AG09309 (cell line): ENCODE measurements at regions not wholly inside any gene's neighbourhood (a gene's known extent, or its start where the extent isn't known, plus 50 kb on each side); places are given as distances from the start of the nearest gene placed in this dataset.

ENCODE experiments used
- DNase-seq: peaks from one replicate; pipeline ENCODE4 v3.0.0-alpha.2; 2010; ENCODE audit warnings: low read depth
- H3K4me3 ChIP-seq: 2 replicates; pipeline ENCODE4 v1.5.1; 2011; ENCODE audit warnings: mild to moderate bottlenecking, low read depth, low read length, moderate library complexity; ENCODE audit not compliant: control insufficient read depth
- TF ChIP-seq, protein P1 (sequence below): IDR thresholded peaks from 2 replicates; pipeline ENCODE4 v1.5.1; 2011; ENCODE audit warnings: mild to moderate bottlenecking, low read depth, low read length, inconsistent platforms; ENCODE audit not compliant: insufficient read depth, control insufficient read depth; ENCODE audit errors: missing control alignments

DNA sequence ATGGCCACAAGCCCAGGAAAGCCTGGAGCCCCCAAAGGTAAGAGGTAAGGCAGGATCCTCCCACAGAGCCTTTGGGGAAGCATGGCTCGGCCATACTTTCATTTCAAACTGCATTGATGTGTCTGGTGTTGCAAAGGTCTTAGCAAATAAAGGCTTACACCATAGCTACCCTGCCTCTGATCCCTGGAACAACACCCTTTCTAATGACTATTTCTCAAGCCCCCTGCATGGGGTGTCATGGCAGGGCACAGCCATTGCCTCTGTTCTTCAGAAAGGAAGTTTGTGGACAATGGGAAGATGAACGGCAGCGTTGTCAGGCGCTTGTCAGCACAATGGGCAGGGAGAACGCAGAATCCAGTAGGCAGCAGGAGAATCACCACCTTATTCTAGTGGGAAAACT, 435.0 kb upstream of the SMIM21 start:
- TF ChIP-seq, protein P1, sequence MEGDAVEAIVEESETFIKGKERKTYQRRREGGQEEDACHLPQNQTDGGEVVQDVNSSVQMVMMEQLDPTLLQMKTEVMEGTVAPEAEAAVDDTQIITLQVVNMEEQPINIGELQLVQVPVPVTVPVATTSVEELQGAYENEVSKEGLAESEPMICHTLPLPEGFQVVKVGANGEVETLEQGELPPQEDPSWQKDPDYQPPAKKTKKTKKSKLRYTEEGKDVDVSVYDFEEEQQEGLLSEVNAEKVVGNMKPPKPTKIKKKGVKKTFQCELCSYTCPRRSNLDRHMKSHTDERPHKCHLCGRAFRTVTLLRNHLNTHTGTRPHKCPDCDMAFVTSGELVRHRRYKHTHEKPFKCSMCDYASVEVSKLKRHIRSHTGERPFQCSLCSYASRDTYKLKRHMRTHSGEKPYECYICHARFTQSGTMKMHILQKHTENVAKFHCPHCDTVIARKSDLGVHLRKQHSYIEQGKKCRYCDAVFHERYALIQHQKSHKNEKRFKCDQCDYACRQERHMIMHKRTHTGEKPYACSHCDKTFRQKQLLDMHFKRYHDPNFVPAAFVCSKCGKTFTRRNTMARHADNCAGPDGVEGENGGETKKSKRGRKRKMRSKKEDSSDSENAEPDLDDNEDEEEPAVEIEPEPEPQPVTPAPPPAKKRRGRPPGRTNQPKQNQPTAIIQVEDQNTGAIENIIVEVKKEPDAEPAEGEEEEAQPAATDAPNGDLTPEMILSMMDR: no peak
- no peak for DNase-seq
- H3K4me3 ChIP-seq: no peak overlapping the region

DNA sequence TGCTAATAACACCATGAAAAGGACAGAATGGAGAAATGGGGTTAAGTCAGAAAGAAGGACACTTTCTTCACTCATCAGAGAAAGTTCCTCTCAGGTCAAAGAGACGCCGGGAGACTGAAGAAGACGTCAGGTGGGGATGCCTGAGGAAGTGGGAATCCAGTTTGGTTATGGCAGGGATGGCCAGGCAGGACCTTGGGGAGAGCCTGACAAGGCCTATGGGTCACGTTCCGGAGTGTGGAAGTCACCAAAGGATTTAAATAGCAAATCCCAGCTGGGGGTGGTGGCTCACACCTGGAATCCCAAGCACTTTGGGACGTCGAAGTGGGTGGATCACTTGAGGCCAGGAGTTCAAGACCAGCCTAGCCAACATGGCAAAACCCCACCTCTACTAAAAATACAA, 432.7 kb upstream of the SMIM21 start:
- TF ChIP-seq, protein P1: no peak
- no peak overlapping the region for H3K4me3 ChIP-seq
- DNase-seq: no peak

DNA sequence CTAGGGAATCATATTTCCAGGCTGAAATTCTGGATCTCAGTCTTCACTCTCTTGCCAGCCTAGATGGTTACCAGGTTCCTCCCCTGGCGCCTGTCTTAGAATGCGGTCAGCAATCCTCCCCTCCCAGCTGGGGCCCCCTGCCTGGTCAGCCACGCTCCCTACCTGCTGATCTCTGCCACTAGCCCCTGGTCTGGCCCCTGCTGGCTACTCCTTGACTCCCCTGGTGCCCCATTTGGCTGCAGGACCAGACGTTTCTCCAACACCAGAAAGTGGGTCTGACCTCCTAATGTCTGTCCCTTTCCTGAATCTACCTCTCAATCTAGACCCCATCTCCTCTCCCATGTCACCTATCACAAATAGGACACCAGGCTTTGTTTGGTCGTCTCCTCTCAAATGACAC, 432.0 kb upstream of the SMIM21 start:
- DNase-seq: no peak
- H3K4me3 ChIP-seq: no peak overlapping the region
- TF ChIP-seq, protein P1: no peak

DNA sequence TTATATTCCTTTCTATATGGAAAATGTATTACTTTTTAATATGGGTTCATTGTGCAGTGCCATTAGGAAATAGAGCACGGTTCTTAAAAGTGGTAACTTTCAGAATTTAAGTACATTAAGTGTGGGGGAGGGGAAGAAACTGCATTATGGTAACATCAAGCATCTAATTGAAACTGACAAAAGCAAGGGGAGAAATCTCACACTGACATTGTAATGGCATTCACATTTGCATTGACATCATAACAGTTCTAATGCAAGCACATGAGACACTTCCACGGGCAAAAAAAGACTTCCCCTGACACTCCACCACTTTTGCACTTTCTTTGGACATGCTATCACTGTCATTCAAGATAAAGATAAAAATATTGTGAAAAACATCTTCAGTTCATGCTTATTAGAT, 431.3 kb upstream of the SMIM21 start:
- TF ChIP-seq, protein P1: no peak
- no peak for DNase-seq
- H3K4me3 ChIP-seq: no peak overlapping the region

DNA sequence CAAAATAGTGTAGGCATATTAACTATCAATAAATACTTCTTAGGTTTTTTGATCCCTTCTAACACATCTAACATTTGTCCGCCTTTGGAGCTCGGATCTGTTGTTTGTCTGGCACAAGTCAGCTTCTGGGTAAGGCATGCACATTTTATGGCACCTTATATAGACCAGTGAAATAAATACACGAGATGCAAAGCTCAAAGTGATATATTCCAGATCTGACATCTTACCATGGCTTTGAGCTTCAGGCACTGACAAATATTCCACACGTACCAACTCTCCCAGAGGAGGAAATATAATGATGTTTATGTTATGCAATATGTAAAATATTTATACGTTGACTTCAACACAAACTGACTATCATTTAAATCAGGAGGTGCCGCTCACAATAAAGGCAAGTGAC, 430.1 kb upstream of the SMIM21 start:
- TF ChIP-seq, protein P1: no peak
- no peak for DNase-seq
- H3K4me3 ChIP-seq: no peak overlapping the region

DNA sequence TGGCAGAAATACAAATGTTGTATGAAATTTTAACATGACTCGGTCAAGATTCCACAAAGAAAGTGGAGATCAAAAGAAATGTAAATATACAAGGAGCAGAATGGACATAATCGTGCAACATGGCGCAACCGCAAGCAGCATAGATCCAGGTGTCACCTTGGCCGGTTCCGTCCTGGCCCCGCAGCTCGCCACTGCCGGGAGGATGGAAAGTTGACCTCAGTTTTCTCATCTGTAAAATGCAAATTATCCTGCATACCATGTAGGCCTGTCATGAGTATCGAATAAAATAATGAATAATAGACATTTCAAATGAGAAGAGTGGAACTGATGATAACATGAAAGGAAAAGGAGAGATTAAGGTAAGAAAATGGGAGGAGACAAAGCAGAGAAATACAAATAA, 427.3 kb upstream of the SMIM21 start:
- DNase-seq: no peak
- no peak overlapping the region for H3K4me3 ChIP-seq
- TF ChIP-seq, protein P1: no peak

DNA sequence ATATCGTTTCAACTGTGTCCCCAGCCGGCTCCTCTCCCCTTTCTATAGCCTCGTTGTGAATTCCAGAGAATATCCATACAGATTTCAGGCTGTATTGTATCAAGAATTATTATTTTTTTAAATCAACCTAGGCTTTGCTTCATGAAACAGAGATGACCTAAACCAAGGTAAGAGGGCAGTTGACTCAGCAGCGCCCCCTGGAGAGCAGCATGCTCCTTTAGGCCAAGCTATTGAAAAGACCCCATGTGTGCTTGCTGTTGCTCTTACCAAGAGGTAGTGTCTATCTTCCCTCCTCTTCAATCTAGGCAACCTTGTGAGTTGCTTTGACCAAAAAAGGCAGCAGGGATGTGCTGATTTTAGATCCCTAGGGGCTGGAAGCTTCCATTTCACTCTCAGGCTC, 426.7 kb upstream of the SMIM21 start:
- H3K4me3 ChIP-seq: no peak overlapping the region
- TF ChIP-seq, protein P1: no peak
- DNase-seq: no peak
